Cardiac fibroblast (primary cell): ENCODE measurements at regions not wholly inside any gene's neighbourhood (a gene's known extent, or its start where the extent isn't known, plus 50 kb on each side); places are given as distances from the start of the nearest gene placed in this dataset.

ENCODE experiments used
- DNase-seq, 2 donors: peaks; one replicate each; pipeline versions ENCODE4 v3.0.0 to v3.0.0-alpha.2; 2010; ENCODE audit warnings: low read depth in 2 of 2
- H3K4me3 ChIP-seq, 2 donors: replicated peaks in 1 of 2; 1 replicate in 1 of 2; 2 replicates in 1 of 2; pipeline ENCODE4 v1.5.1; 2011; ENCODE audit warnings: low read depth in 2 of 2, low read length in 2 of 2, mild to moderate bottlenecking in 2 of 2, moderate library complexity in 1 of 2
- CTCF ChIP-seq: IDR thresholded peaks from one replicate; pipeline ENCODE4 v1.5.1; 2011; ENCODE audit warnings: low read depth, mild to moderate bottlenecking, low read length, inconsistent platforms

DNA sequence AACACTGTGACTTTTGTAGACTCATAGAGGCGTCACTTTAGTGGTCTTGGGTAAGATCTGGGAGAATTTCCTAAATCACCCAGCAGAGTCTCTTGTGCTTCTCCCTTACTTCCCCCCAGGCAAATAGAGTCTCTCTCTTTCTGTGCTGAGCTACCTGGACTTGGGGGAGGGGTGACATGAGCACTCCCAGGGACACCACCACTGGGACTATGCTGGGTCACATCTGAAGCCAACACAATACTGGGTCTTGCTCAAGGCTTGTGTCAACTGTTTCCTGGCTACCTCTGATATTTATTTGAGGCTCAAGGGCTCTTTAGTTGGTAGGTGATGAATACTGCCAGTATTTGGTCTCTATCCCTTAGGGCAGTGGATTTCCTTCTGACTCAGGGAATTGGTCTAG lies 214.6 kb upstream of the TPK1 start:
- DNase-seq, result no peak
- no peak for TF ChIP-seq CTCF
- H3K4me3 ChIP-seq, result no peak overlapping the region

DNA sequence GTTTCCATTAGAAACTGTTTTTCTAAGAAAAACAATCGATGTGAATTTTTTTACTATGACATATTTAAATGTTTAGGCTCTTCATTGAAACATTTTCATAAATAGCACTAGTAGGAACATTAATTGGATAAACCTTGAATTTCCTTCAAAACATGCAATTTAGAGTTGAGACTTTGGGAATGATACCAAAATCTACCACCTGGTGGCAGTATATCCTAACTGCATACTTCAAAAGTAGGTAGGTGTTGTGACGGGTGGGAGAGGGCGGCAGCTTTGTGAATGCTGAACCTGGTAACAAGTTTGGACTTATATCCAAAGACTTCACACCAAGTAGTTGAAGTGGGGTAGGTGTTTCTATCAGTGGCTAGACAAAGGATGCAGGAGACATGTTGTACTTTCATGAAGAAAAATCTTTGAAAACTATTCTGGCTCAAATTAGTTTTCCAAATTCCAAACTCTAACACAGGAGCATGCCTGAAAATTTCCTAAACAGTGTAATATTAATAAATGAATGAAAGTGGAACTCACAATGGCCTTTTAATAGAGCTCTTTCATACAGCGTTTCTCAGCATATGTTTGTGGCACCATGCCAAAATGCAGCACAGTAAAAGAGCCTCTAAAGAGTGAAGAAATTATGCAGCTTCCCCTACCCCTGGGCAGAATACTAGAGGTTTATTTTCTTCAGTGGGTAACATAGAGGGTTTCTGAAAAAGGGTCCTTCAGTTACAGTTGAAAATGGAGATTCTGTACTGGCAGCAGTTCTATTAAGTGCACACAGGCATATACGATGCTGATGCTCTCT lies 201.0 kb upstream of the TPK1 start:
- H3K4me3 ChIP-seq, result no peak overlapping the region
- DNase-seq, result peak; percentile 61 to 69
- TF ChIP-seq CTCF, result peak; percentile 76

- DNase-seq, result no peak
- H3K4me3 ChIP-seq, result no peak overlapping the region
- TF ChIP-seq CTCF, result no peak
These were observed 195.3 kb upstream of the TPK1 start for GRCh38 chr7:145031162-145031561.

GRCh38 chr7:145030754-145031153 lies 194.9 kb upstream of the TPK1 start:
- H3K4me3 ChIP-seq, result no peak overlapping the region
- DNase-seq, result no peak
- TF ChIP-seq CTCF, result no peak

- H3K4me3 ChIP-seq, result no peak overlapping the region
- DNase-seq, result no peak
- TF ChIP-seq CTCF, result no peak
These were observed 184.6 kb upstream of the TPK1 start for GRCh38 chr7:145020454-145020853.

DNA sequence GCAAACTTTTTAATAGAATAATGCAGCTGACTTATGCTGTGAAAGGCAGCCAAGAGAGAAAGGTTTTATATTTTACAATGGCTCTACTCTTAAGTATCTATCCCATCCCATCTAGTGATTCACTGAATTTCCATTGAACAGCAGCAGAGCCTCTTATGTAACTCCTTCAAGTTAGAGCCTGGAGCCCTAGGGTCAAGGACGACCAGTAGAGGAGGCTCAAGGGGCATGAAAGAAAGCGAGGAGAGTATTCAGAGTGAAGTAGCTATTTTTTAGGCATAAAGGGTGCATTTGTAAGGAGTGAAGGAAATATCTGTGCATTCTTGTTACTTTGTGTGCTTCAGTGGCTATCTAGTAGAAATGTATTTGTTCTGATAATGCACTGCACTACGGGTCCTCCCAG lies 180.2 kb upstream of the TPK1 start:
- H3K4me3 ChIP-seq, result no peak overlapping the region
- TF ChIP-seq CTCF, result no peak
- no peak for DNase-seq

GRCh38 chr7:145009876-145010275 lies 174.0 kb upstream of the TPK1 start:
- DNase-seq, result peak in 1 of 2 donors; percentile 0
- no peak for TF ChIP-seq CTCF
- no peak overlapping the region for H3K4me3 ChIP-seq
